Glutamatergic neuron (in vitro differentiated cells): ENCODE measurements at regions not wholly inside any gene's neighbourhood (a gene's known extent, or its start where the extent isn't known, plus 50 kb on each side); places are given as distances from the start of the nearest gene placed in this dataset.

Source experiments
- DNase-seq: peaks from one replicate; pipeline ENCODE4 v3.0.0; 2022
- H3K27ac Mint-ChIP-seq: one replicate; pipeline ENCODE4 v1.8.0; 2020; ENCODE audit warnings: mild to moderate bottlenecking, mixed read lengths, inconsistent platforms; ENCODE audit not compliant: unreplicated experiment
- H3K27me3 Mint-ChIP-seq: one replicate; pipeline ENCODE4 v1.8.0; 2020; ENCODE audit warnings: mild to moderate bottlenecking, moderate library complexity, mixed read lengths, inconsistent platforms; ENCODE audit not compliant: unreplicated experiment
- H3K36me3 Mint-ChIP-seq: one replicate; pipeline ENCODE4 v1.8.0; 2020; ENCODE audit warnings: mild to moderate bottlenecking, mixed read lengths, inconsistent platforms; ENCODE audit not compliant: unreplicated experiment
- H3K4me1 Mint-ChIP-seq: one replicate; pipeline ENCODE4 v1.8.0; 2020; ENCODE audit warnings: mild to moderate bottlenecking, low read depth, mixed read lengths, inconsistent platforms; ENCODE audit not compliant: unreplicated experiment
- H3K4me3 Mint-ChIP-seq: one replicate; pipeline ENCODE4 v1.8.0; 2020; ENCODE audit warnings: mild to moderate bottlenecking, mixed read lengths, inconsistent platforms; ENCODE audit not compliant: unreplicated experiment
- H3K9me3 Mint-ChIP-seq: one replicate; pipeline ENCODE4 v1.8.0; 2020; ENCODE audit warnings: mild to moderate bottlenecking, moderate library complexity, mixed read lengths, inconsistent platforms; ENCODE audit not compliant: unreplicated experiment
- CTCF ChIP-seq: fragments of 200-600 bp; sonication (generic); IDR thresholded peaks from one replicate; pipeline ENCODE4 v1.5.0; 2021; ENCODE audit not compliant: partially characterized antibody, unreplicated experiment

GRCh38 chr13:33940898-33941297 lies 122.9 kb downstream of the RFC3 start:
- Mint-ChIP-seq H3K4me3 (no peak overlapping the region), H3K27ac (peak overlapping the region; percentile 35), H3K9me3 (no peaks in the 10 kb centered on the region), H3K4me1 (no peaks in the 10 kb centered on the region), H3K27me3 (no peaks in the 10 kb centered on the region), H3K36me3 (no peaks in the 10 kb centered on the region)
- DNase-seq = no peak
- no peak for TF ChIP-seq CTCF

- no peaks in the 10 kb centered on the region for H3K4me1 Mint-ChIP-seq
- H3K36me3 Mint-ChIP-seq = no peaks in the 10 kb centered on the region
- H3K4me3 Mint-ChIP-seq = no peak overlapping the region
- no peak for TF ChIP-seq CTCF
- no peak overlapping the region for H3K27ac Mint-ChIP-seq
- H3K27me3 Mint-ChIP-seq = no peaks in the 10 kb centered on the region
- no peaks in the 10 kb centered on the region for H3K9me3 Mint-ChIP-seq
- DNase-seq = no peak
These were observed 127.5 kb downstream of the RFC3 start for GRCh38 chr13:33945477-33945876.

GRCh38 chr13:33953203-33953602 lies 135.3 kb downstream of the RFC3 start:
- no peak overlapping the region for H3K4me3 Mint-ChIP-seq
- H3K27ac Mint-ChIP-seq = no peak overlapping the region
- peaks cover 2% of the 10 kb centered on the region for H3K27me3 Mint-ChIP-seq
- H3K9me3 Mint-ChIP-seq = no peaks in the 10 kb centered on the region
- no peak for TF ChIP-seq CTCF
- H3K4me1 Mint-ChIP-seq = no peaks in the 10 kb centered on the region
- no peak for DNase-seq
- H3K36me3 Mint-ChIP-seq = no peaks in the 10 kb centered on the region

GRCh38 chr13:33953781-33954180 lies 135.8 kb downstream of the RFC3 start:
- no peaks in the 10 kb centered on the region for H3K4me1 Mint-ChIP-seq
- no peak for TF ChIP-seq CTCF
- DNase-seq = no peak
- H3K9me3 Mint-ChIP-seq = no peaks in the 10 kb centered on the region
- H3K36me3 Mint-ChIP-seq = no peaks in the 10 kb centered on the region
- no peak overlapping the region for H3K4me3 Mint-ChIP-seq
- peaks cover 2% of the 10 kb centered on the region for H3K27me3 Mint-ChIP-seq
- H3K27ac Mint-ChIP-seq = no peak overlapping the region

GRCh38 chr13:33956346-33956745 lies 138.4 kb downstream of the RFC3 start:
- no peak for DNase-seq
- TF ChIP-seq CTCF = no peak
- no peak overlapping the region for H3K27ac Mint-ChIP-seq
- no peaks in the 10 kb centered on the region for H3K27me3 Mint-ChIP-seq
- H3K4me3 Mint-ChIP-seq = no peak overlapping the region
- H3K4me1 Mint-ChIP-seq = peaks cover 4% of the 10 kb centered on the region
- no peaks in the 10 kb centered on the region for H3K36me3 Mint-ChIP-seq
- H3K9me3 Mint-ChIP-seq = peaks cover 2% of the 10 kb centered on the region
